GM21717 (cell line): ENCODE measurements at regions not wholly inside any gene's neighbourhood (a gene's known extent, or its start where the extent isn't known, plus 50 kb on each side); places are given as distances from the start of the nearest gene placed in this dataset.

ENCODE experiments used
- ATAC-seq: cut with Tn5 transposase; IDR thresholded peaks from one replicate; pipeline ENCODE4 v1.9.1; 2021; ENCODE audit warnings: mild to moderate bottlenecking, moderate library complexity; ENCODE audit not compliant: unreplicated experiment

DNA sequence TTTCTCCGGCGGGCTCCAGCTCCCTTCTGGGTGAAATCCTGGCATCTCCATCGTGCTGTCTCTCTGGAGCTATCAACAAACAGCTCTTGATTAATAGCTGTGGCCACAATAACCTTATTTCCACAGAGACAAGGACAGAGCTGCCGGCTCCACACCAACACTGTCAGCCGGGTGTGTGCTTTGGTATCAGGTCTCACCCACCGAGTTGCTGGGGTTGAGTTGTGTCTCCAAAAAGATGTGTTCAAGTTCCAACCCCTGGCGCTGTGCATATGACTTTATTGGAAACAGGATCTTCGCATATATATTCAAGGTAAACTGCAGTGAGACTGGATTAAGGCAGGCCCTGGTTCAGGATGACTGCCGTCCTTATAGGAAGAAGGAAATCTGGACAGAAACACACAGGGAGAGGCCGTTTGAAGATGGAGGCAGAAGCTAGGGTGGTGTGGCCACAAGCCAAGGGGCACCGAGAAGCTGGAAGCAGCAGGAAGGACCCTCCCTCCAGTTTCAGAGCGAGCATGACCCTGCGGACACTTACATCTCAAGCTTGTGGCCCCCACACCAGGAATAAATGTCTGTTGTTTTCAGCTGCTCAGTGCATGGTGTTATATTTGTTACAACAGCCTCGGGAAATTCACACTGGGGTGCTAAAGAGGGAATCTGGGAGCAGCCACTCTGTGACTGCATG is 88.4 kb upstream of the TMPRSS2 start:
- no peak for ATAC-seq

DNA sequence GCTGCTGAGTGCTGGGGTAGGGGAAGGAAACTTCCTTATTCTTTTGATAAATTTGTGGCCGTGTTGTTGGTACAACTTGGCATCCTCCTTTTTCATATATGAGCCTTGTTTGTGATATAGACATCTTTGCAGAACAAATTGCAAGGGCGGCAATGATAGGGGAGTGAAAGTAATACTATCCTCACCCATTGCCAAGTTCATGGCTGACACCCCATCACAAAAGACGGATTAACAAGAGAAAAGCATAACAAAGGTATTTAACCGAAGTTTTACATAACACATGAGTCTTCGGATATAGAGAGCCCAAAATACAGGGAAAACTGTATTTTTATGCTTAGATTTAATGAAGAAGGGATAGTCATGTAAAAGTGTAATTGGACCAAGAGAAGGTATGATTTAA is 86.3 kb upstream of the TMPRSS2 start:
- ATAC-seq, result no peak

DNA sequence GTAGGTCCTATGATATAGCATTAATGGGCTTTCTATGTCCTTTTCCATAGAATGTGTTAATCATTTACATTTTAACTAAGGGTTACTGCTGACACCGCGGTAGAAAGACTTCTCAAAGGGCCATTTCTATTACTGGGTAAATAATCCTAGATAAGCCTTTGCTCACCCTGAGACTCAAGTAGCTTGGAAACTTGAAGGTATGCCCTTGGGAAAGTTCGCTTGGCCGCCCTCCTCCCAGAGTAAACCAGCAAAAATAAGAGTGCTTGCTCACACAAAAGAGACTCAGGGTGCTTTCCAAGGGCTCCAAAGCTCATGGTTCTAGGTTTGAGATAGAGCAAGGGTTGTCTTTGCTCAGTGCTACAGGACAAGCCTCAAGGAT is 85.8 kb upstream of the TMPRSS2 start:
- no peak for ATAC-seq

GRCh38 chr21:41593051-41593759 is 85.2 kb upstream of the TMPRSS2 start:
- no peak for ATAC-seq

DNA sequence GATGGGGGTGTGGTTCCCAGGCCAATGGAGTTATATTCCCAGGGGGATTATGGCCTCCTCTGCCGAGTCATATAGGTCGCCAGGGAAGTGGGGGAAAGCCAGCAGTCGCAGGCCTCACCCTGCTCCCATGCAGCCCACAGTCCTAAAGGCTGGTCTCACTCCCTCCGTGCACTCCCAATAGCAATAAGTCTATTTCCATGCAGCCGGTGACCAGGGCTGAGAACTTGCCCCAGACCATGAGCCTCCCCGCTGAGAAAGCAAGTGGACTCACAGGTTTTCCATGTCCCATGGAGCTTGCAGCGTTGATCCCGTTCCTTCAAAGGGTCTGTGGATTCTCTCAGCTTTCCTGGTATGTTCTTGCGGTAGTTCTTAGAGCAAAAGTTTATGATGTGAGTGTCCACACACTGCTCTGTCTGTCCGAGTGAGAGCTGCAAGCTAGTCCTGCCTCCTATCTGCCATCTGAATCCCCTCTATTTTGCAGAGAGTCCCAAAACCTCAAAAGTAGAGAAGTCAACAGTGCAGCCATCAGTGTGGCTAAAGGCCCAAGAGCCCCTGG is 81.7 kb upstream of the TMPRSS2 start:
- ATAC-seq, result no peak

GRCh38 chr21:41589131-41589530 is 81.2 kb upstream of the TMPRSS2 start:
- ATAC-seq, result no peak

GRCh38 chr21:41585199-41585994 is 77.4 kb upstream of the TMPRSS2 start:
- ATAC-seq, result no peak

- ATAC-seq, result no peak
These were observed 76.7 kb upstream of the TMPRSS2 start for GRCh38 chr21:41584603-41585176.

GRCh38 chr21:41583274-41583790 is 75.4 kb upstream of the TMPRSS2 start:
- no peak for ATAC-seq

DNA sequence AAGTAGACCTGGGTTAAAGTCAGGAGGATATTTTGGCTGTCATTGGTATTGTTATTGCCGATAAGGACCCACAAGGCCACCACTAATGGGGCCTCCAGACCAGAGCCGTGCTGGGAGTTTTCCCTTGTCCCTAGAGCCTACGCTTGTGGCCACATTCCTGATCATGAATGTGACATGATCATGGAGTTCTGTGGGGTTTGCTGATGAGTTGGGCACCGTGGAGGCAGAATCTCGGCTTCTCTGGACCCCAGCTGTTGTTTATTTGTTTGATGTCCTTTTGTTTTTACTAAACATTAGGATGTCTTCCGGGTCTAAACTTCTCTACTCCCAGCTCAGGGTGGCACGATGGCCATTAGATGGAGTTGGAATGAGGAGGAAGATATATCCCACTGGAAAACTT is 74.9 kb upstream of the TMPRSS2 start:
- ATAC-seq, result no peak

- ATAC-seq, result no peak
These were observed 74.4 kb upstream of the TMPRSS2 start for GRCh38 chr21:41582298-41582840.

DNA sequence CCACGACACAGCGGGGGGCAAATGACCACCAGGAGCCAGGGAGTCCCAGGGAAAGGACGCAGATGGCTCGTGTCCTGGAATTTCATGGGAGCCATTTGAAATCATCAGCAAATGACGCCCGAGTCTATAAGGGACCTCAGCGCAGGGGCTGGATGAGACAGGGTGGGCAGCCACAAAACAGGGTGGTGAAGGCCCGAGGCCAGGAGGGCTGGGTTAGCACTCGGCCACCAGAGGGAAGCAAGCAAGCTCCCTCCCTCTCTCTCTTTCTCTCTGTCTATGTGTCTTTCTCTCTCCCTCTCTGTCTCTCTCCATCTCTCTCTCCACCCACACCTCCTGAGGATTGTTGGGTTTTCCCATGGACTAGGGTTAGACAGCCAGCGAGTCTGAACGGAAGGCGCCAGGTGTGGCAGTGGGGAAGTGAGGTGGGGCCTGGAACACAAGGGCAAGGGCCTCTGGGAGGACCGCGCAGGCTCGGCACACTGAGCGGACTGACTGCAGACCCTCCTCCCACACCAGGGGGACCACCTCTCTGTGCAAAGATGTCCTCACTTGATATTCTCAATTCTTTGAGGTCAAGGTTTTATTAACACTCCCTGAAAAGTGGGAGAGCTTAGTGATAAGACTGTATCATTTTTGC is 73.8 kb upstream of the TMPRSS2 start:
- no peak for ATAC-seq

GRCh38 chr21:41580758-41581554 is 73.0 kb upstream of the TMPRSS2 start:
- no peak for ATAC-seq

DNA sequence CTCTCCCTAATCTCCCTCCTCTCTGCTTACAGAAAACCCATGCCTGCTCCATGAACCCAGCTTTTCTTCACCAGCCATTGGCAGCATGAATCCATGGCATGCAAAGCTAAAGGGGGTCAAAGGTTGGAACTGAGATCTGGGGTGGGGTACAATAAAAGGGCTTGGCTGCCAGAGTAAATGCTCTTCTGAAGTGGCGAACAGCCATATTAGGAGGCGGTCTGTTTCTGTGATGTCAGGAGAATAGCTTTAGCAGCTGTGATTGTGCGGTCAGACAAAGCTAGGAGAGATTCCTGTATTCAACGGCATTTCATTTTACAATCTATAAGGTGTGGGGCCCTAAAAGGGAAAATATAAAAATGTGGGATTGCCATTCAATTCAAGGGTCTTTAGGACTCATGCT is 71.7 kb upstream of the TMPRSS2 start:
- no peak for ATAC-seq

DNA sequence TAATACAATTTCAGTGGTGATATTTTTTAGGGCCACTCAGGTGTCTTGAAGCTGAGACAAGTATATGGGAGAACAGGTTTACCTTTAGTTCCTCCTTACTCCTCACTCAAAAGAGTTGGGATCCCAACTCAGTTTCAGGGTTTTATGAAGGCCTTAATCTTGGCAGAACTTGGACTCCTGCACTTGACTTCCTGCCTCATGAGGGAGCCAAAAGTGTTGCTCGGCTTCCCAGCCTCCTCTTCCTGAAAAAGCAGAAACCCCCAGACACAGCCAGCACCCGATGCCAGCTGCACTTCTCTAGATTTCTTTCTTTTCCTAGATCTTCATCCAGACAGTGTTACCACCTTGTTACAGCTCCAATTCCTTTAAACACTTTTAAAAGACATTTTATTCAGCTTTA is 70.8 kb upstream of the TMPRSS2 start:
- ATAC-seq, result no peak

- no peak for ATAC-seq
These were observed 70.1 kb upstream of the TMPRSS2 start for GRCh38 chr21:41578083-41578482.

DNA sequence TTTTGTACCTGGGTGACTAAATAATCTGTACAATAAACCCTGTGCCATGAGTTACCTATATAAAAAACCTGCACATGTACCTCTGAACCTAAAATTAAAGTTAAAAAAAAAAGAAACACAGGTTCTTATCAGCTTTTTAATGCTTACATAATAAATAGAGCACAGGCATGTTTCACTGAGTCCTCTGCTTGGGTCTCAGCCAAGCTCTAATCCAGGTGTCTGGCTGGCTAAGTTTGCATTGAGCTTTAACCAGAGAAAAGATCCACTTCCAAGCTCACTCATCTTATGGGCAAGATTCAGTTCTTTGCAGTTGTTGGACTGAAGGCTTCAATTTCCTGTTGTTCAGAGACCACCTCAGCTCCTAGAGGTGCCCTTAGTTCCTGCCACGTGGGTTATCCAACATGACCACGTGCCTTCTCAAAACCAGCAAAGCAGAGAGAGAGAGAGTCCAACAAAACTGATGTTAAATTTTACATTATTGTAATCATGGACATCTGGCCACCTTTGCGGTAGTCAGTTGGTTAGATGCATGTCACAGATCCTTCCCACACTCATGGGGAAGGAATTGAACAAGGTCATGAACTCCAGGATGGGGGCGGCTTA is 68.2 kb upstream of the TMPRSS2 start:
- no peak for ATAC-seq

- no peak for ATAC-seq
These were observed 66.1 kb upstream of the TMPRSS2 start for GRCh38 chr21:41573902-41574690.
